ENCODE measurements at regions not wholly inside any gene's neighbourhood (a gene's known extent, or its start where the extent isn't known, plus 50 kb on each side); places are given as distances from the start of the nearest gene placed in this dataset.

DNA sequence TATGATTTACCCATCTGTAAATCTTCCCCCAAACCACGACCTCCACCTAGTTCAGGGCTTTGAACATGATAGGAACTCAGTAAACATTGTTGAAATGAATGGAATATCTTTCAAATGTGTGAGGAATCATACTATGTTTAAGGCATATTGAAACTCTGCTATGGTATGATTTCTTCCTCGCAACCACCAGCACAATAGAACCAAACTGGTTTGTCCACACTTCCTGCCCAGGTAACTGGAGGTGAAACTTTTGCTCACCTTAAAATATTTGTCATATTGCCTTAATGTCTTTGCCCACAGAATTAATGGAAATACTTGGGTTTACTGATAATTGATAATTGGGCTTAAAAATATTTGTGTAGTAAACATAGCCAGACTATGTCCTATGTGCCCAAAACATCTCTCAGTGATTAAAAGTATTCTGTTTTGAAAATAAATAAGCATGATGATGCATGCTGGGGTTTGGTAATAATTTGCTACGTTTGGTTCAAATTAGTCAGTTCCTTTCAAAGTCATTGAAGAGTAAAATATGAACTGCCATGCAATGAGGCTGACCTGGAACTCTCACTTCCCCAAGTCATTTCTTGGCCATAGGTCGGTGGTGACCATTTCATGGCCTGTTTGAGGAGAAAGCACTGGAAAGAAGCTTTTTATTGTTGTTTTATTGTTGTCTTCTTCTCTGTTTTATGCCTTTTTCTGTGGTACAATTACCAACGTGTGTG lies 73.3 kb downstream of the TNFSF18 start:
- 44 to 49% methylated on average over 5 of the region's 5 CpGs for WGBS, 2 donors
- intact Hi-C loops (cut with DNase I) = no loop called here
- no peak overlapping the region for H3K4me3 ChIP-seq
- peak overlapping the region; percentile 57 to 89 (median 80) for H3K27ac ChIP-seq
- no peaks in the 10 kb centered on the region for H3K36me3 ChIP-seq
- H3K9me3 ChIP-seq = no peaks in the 10 kb centered on the region
- peaks cover 0 to 52% (median 10%) of the 10 kb centered on the region in 3 donors for H3K4me1 ChIP-seq
- no peak for TF ChIP-seq POLR2A (IDR thresholded peaks at IDR 0.05)
- TF ChIP-seq, protein P1, sequence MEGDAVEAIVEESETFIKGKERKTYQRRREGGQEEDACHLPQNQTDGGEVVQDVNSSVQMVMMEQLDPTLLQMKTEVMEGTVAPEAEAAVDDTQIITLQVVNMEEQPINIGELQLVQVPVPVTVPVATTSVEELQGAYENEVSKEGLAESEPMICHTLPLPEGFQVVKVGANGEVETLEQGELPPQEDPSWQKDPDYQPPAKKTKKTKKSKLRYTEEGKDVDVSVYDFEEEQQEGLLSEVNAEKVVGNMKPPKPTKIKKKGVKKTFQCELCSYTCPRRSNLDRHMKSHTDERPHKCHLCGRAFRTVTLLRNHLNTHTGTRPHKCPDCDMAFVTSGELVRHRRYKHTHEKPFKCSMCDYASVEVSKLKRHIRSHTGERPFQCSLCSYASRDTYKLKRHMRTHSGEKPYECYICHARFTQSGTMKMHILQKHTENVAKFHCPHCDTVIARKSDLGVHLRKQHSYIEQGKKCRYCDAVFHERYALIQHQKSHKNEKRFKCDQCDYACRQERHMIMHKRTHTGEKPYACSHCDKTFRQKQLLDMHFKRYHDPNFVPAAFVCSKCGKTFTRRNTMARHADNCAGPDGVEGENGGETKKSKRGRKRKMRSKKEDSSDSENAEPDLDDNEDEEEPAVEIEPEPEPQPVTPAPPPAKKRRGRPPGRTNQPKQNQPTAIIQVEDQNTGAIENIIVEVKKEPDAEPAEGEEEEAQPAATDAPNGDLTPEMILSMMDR (IDR thresholded peaks at IDR 0.05) = no peak
- no peak for DNase-seq
- H3K27me3 ChIP-seq = no peaks in the 10 kb centered on the region

DNA sequence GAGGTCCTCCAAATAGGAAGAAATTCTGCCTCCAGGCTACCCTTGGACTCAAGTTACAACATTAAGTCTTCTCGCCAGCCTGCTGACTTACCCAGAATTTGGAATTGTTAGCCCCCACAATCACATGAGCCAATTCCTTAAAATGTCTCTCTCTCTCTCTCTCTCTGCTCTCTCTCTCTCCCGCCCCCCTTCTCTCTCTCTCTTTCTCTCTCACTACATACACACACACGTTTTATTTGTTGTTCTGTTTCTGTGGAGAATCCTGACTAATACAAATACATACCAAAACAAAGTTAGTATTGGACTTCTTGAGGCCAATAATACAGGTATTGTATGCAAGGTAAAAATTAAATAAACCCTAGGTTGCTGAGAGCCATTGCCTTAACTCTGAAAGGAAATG lies 72.1 kb downstream of the TNFSF18 start:
- intact Hi-C loops (cut with DNase I) = no loop called here
- Histone ChIP-seq H3K4me3 (no peak overlapping the region), H3K27me3 (no peaks in the 10 kb centered on the region), H3K27ac (peak overlapping the region in 3 of 4 donors; percentile 79 to 89 (median 80)), H3K4me1 (peaks cover 0 to 41% (median 10%) of the 10 kb centered on the region in 3 donors), H3K36me3 (no peaks in the 10 kb centered on the region), H3K9me3 (no peaks in the 10 kb centered on the region)
- DNase-seq = no peak
- no peak for TF ChIP-seq POLR2A (IDR thresholded peaks at IDR 0.05)
- TF ChIP-seq, protein P1 (IDR thresholded peaks at IDR 0.05) = no peak
- WGBS, 2 donors = 62 to 72% methylated on average over 3 of the region's 3 CpGs

DNA sequence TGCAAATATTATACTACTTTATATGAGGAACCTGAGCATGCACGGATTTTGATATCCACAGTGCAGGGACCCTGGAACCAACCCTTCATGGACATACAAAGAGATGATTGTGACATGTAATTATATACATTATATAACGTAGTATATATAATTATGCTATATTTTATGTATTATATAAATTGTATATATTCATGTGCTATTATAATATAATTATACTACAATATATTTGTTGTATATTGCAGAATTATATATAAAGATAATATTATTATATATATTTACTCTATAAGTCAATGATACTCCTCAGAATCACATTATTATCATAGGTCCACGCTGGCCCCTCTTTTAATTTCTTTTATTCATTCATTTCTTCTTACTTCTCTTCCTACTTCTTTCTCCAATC lies 70.9 kb downstream of the TNFSF18 start:
- Histone ChIP-seq H3K36me3 (no peaks in the 10 kb centered on the region), H3K27me3 (no peaks in the 10 kb centered on the region), H3K27ac (no peak overlapping the region), H3K9me3 (no peaks in the 10 kb centered on the region), H3K4me1 (peaks cover 0 to 35% (median 10%) of the 10 kb centered on the region in 3 donors), H3K4me3 (no peak overlapping the region)
- WGBS, 2 donors = 76 to 77% methylated on average over 3 of the region's 3 CpGs
- intact Hi-C loops (cut with DNase I) = no loop called here
- no peak for DNase-seq
- no peak for TF ChIP-seq POLR2A (IDR thresholded peaks at IDR 0.05)
- TF ChIP-seq, protein P1 (IDR thresholded peaks at IDR 0.05) = no peak

DNA sequence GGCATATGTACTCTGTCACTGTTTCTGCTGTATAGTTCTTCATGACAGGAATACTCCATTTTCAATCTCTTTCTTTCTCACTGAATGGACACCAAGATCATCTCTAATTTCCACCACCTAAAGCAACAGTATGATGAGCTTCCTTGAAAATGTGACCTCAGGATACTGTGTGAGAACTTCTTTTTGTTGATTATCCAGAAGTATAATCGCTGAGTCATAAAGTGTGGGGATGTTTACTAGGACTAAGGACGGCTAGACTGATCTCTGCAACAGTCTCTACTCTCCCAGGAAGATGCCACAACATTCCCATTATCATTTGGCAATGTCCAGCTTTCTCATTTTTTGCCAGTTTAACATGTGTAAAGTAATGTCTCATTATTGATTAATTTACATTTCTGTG lies 70.3 kb downstream of the TNFSF18 start:
- no peaks in the 10 kb centered on the region for H3K9me3 ChIP-seq
- H3K4me3 ChIP-seq = no peak overlapping the region
- peaks cover 0 to 35% (median 10%) of the 10 kb centered on the region in 3 donors for H3K4me1 ChIP-seq
- no peaks in the 10 kb centered on the region for H3K36me3 ChIP-seq
- WGBS, 2 donors = 47 to 58% methylated on average over 2 of the region's 2 CpGs
- no peak for DNase-seq
- no peak overlapping the region for H3K27ac ChIP-seq
- TF ChIP-seq, protein P1 (IDR thresholded peaks at IDR 0.05) = no peak
- no peak for TF ChIP-seq POLR2A (IDR thresholded peaks at IDR 0.05)
- H3K27me3 ChIP-seq = no peaks in the 10 kb centered on the region
- intact Hi-C loops (cut with DNase I) = no loop called here

DNA sequence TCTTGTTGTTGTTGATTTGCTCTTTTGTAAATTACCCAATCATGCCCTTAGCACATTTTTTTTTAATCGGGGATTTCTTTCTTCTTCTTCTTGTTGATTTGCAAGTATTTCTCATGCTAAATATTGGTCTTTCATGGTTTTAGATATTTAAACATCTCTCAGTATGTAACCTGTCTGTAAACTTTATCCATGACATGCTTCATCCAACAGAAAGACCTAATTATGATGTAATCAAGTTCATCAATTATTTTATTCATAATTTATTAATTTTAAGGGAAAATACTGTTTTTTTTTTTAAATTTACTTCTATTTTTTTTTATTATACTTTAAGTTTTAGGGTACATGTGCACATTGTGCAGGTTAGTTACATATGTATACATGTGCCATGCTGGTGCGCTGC lies 69.8 kb downstream of the TNFSF18 start:
- no peak for DNase-seq
- H3K27ac ChIP-seq = no peak overlapping the region
- no peaks in the 10 kb centered on the region for H3K27me3 ChIP-seq
- H3K9me3 ChIP-seq = no peaks in the 10 kb centered on the region
- 80 to 98% methylated on average over 1 to 2 of the region's 2 CpGs for WGBS, 2 donors
- TF ChIP-seq, protein P1 (IDR thresholded peaks at IDR 0.05) = no peak
- TF ChIP-seq POLR2A (IDR thresholded peaks at IDR 0.05) = no peak
- H3K4me1 ChIP-seq = peaks cover 0 to 30% (median 9%) of the 10 kb centered on the region in 3 donors
- no peaks in the 10 kb centered on the region for H3K36me3 ChIP-seq
- intact Hi-C loops (cut with DNase I) = no loop called here
- no peak overlapping the region for H3K4me3 ChIP-seq
